Brain microvascular endothelial cell (primary cell): ENCODE measurements at regions not wholly inside any gene's neighbourhood (a gene's known extent, or its start where the extent isn't known, plus 50 kb on each side); places are given as distances from the start of the nearest gene placed in this dataset.

Experiments used
- DNase-seq: peaks from one replicate; pipeline ENCODE4 v3.0.0-alpha.2; 2020
- H3K27ac ChIP-seq: fragments of 250-450 bp; sonication (Bioruptor Pico); 2 replicates; pipeline ENCODE4 v1.5.1; 2020; ENCODE audit warnings: mild to moderate bottlenecking, moderate library complexity
- H3K27me3 ChIP-seq: fragments of 250-450 bp; sonication (Bioruptor Pico); replicated peaks from 2 replicates; pipeline ENCODE4 v1.5.1; 2020; ENCODE audit warnings: mild to moderate bottlenecking
- H3K36me3 ChIP-seq: fragments of 250-450 bp; sonication (Bioruptor Pico); replicated peaks from 2 replicates; pipeline ENCODE4 v1.5.1; 2020; ENCODE audit warnings: mild to moderate bottlenecking
- H3K4me3 ChIP-seq: 2 replicates; pipeline ENCODE4 v1.5.1; 2011; ENCODE audit warnings: low read depth, mild to moderate bottlenecking, control low read depth, low read length, moderate library complexity
- in situ Hi-C: cut with HindIII; loops from 2 replicates; pipeline ENCODE4 v1.10.0; 2017; ENCODE audit warnings: low sequenced_read_pairs, low pct_ligation_motif_present
- TF ChIP-seq, protein P1 (sequence below): IDR thresholded peaks from 2 replicates; pipeline ENCODE4 v1.5.1; 2011; ENCODE audit warnings: low read depth, mild to moderate bottlenecking, moderate library complexity, low read length, control low read depth, inconsistent platforms; ENCODE audit errors: missing control alignments

DNA sequence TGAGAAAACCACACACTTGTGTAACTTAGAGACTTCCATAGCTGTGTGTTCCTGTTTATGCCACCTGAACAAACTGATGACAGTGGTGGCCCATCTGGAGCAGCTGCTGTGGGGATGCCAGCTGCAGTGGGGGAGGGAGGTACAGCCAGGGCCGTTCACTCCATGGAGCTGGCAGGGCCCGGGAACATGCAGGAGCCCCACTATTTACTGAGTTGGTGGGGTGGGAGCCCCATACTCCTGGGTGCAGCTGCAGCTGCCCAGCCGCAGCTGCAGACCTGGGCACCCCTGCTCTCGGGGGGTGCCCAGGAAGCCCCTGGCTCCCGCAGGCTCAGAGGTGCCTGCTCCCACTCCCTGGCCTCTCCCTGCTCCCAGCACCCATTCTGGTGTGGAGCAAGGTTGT, 398.6 kb upstream of the RASGEF1B start:
- TF ChIP-seq, protein P1, sequence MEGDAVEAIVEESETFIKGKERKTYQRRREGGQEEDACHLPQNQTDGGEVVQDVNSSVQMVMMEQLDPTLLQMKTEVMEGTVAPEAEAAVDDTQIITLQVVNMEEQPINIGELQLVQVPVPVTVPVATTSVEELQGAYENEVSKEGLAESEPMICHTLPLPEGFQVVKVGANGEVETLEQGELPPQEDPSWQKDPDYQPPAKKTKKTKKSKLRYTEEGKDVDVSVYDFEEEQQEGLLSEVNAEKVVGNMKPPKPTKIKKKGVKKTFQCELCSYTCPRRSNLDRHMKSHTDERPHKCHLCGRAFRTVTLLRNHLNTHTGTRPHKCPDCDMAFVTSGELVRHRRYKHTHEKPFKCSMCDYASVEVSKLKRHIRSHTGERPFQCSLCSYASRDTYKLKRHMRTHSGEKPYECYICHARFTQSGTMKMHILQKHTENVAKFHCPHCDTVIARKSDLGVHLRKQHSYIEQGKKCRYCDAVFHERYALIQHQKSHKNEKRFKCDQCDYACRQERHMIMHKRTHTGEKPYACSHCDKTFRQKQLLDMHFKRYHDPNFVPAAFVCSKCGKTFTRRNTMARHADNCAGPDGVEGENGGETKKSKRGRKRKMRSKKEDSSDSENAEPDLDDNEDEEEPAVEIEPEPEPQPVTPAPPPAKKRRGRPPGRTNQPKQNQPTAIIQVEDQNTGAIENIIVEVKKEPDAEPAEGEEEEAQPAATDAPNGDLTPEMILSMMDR = no peak
- H3K36me3 ChIP-seq = no peaks in the 10 kb centered on the region
- H3K27ac ChIP-seq = no peak overlapping the region
- in situ Hi-C loops = no loop called here
- no peak overlapping the region for H3K4me3 ChIP-seq
- DNase-seq = no peak
- no peaks in the 10 kb centered on the region for H3K27me3 ChIP-seq

DNA sequence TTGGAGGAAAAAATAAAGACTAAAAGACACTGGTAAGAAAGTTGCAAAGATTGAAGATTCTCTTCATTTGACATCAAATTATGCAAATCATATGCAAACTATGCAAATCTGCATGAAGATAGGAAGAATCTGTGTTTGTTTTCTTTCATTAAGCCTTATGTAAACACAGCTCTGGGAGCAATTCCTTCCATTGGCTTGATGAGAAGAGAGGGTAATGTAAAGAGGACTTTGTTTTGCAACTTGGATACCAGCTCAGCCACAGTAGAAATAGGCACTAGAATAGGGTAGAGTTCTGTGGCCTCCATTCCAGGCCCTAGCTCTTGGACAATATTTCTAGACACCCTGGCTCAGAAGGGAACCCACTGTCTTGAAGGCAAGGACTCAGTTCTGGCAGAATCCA, 388.4 kb upstream of the RASGEF1B start:
- in situ Hi-C loops = no loop called here
- Histone ChIP-seq H3K27ac (no peak overlapping the region), H3K27me3 (no peaks in the 10 kb centered on the region), H3K36me3 (no peaks in the 10 kb centered on the region), H3K4me3 (no peak overlapping the region)
- TF ChIP-seq, protein P1 = no peak
- DNase-seq = no peak

DNA sequence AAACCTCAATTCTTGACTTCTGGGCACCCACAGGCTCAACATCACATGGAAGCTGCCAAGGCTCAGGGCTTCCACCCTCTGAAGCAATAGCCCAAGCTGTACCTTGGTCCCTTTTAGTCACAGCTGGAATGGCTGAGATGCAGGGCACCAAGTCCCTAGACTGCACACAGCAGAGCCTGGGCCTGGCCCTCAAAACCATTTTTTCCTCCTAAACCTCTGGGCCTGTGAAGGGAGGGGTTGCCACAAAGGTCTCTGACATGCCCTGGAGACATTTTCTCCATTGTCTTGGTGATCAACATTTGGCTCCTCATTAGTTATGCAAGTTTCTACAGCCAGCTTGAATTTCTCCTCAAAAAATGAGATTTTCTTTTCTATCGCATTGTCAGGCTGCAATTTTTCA, 382.7 kb upstream of the RASGEF1B start:
- Histone ChIP-seq H3K27me3 (no peaks in the 10 kb centered on the region), H3K4me3 (no peak overlapping the region), H3K36me3 (no peaks in the 10 kb centered on the region), H3K27ac (no peak overlapping the region)
- no peak for DNase-seq
- in situ Hi-C loops = no loop called here
- TF ChIP-seq, protein P1 = no peak

DNA sequence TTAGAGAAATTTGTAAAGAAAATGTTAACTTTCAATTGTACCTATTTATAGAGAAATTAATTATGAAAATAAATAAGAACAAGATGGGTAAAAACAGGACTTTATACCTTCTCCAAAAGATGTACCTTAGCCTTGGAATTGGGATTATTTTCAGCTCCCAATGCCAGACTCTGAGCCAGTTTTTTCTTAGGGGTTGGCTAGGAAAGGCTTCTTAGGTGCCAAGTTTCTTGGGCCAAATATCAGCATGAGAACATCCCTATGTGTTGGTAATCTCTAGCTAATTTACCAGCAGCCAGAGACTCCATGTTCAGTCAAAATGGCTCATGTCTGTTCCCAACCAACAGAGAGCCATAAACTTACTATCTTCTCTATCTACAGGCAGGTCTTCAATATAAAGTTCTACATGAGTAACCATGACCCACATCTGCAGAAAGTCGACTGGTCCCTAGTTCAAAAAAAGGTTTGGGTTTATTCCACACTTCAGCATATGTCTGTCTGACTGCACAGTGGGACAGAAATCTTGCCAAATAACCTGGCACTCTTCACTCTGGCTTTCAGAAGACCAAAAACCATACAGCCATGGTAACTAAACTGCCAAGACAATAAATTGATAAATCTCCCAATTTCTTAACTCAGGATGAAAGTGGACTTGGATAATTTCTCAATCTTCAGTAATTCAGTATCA, 380.5 kb upstream of the RASGEF1B start:
- Histone ChIP-seq H3K27ac (no peak overlapping the region), H3K4me3 (no peak overlapping the region), H3K27me3 (no peaks in the 10 kb centered on the region), H3K36me3 (no peaks in the 10 kb centered on the region)
- TF ChIP-seq, protein P1 = no peak
- in situ Hi-C loops = no loop called here
- DNase-seq = no peak

DNA sequence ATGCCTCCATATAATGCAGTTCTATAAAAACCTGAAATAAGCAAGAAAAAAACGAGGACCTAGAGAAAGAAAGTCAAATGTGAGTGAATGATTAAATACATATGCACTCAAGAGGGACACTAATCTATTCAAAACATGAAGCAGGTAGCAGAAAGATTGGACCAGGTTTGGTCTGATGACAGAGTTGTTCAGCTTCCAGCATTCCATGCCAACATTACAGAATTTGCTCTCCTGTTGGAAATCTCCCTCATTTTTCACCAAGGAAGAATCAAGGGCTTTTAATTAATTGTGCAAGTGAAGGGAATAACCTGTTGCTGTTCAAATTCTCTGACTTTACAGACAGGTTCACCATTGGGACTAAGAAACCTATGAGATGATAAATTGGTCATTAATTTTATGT, 379.0 kb upstream of the RASGEF1B start:
- no peaks in the 10 kb centered on the region for H3K36me3 ChIP-seq
- no peak for DNase-seq
- TF ChIP-seq, protein P1 = no peak
- no peaks in the 10 kb centered on the region for H3K27me3 ChIP-seq
- no peak overlapping the region for H3K4me3 ChIP-seq
- no peak overlapping the region for H3K27ac ChIP-seq
- in situ Hi-C loops = no loop called here

DNA sequence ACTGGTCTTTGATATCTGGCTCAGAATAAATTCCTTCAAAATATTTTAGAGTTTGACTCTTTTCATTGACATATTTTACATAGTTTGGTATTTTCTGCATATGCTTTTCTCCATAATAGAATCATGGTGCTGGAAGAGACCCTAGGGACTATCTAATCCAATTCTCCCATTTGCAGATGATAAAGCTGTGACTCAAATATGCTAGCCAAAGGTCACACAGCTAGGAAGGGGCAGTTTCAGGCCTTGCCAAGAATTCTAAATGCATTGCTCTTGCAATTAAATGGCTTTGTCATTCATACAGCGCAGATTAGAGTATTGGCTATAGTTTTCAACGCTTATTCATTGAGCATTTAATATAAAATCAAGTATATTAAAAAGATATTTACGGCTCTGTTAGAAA, 374.1 kb upstream of the RASGEF1B start:
- Histone ChIP-seq H3K27me3 (no peaks in the 10 kb centered on the region), H3K36me3 (no peaks in the 10 kb centered on the region), H3K27ac (no peak overlapping the region), H3K4me3 (no peak overlapping the region)
- TF ChIP-seq, protein P1 = no peak
- DNase-seq = peak; percentile 41
- in situ Hi-C loops = no loop called here
